ENCODE measurements at regions not wholly inside any gene's neighbourhood (a gene's known extent, or its start where the extent isn't known, plus 50 kb on each side); places are given as distances from the start of the nearest gene placed in this dataset.
A peak's percentile ranks its signal among the peaks of the same experiment; 100 is the strongest.

GRCh38 chr3:46107682-46108081 lies 80.4 kb upstream of the XCR1 start:
- Mint-ChIP-seq H3K4me3 (no peak overlapping the region), H3K36me3 (no peaks in the 10 kb centered on the region), H3K27ac (no peak overlapping the region), H3K27me3 (no peaks in the 10 kb centered on the region), H3K9me3 (no peaks in the 10 kb centered on the region), H3K4me1 (peaks cover 14 to 39% (median 39%) of the 10 kb centered on the region in 3 donors)
- ATAC-seq (ENCODE audit: low read depth in 2 of 2) (no peak), DNase-seq (no peak)

- H3K27ac Mint-ChIP-seq, result no peak overlapping the region
Measured at GRCh38 chr3:46105306-46105919, 78.1 kb upstream of the XCR1 start.

GRCh38 chr3:46104706-46105105 lies 77.4 kb upstream of the XCR1 start:
- H3K27me3 Mint-ChIP-seq, result no peaks in the 10 kb centered on the region
- peak overlapping the region in 1 of 8 donors; percentile 67 for H3K4me3 Mint-ChIP-seq
- DNase-seq, result no peak
- ATAC-seq (ENCODE audit: low read depth in 2 of 2), result no peak
- H3K9me3 Mint-ChIP-seq, result no peaks in the 10 kb centered on the region
- peaks cover 20 to 46% (median 33%) of the 10 kb centered on the region in 3 donors for H3K4me1 Mint-ChIP-seq
- no peaks in the 10 kb centered on the region for H3K36me3 Mint-ChIP-seq
- peak overlapping the region in 3 of 6 donors; percentile 26 to 87 (median 72) for H3K27ac Mint-ChIP-seq

More at GRCh38 chr3:46105306-46105919, 78.1 kb upstream of the XCR1 start:
- no peaks in the 10 kb centered on the region for H3K36me3 Mint-ChIP-seq
- H3K4me3 Mint-ChIP-seq, result peak overlapping the region in 2 of 8 donors; percentile 15 to 67
- no peak for DNase-seq
- ATAC-seq (ENCODE audit: low read depth in 2 of 2), result peak; percentile 52 to 62
- H3K4me1 Mint-ChIP-seq, result peaks cover 17 to 45% (median 34%) of the 10 kb centered on the region in 3 donors
- H3K9me3 Mint-ChIP-seq, result no peaks in the 10 kb centered on the region
- H3K27me3 Mint-ChIP-seq, result no peaks in the 10 kb centered on the region

- Mint-ChIP-seq H3K4me1 (peaks cover 34 to 53% (median 40%) of the 10 kb centered on the region in 3 donors), H3K27me3 (no peaks in the 10 kb centered on the region), H3K4me3 (no peak overlapping the region), H3K9me3 (no peaks in the 10 kb centered on the region), H3K27ac (no peak overlapping the region), H3K36me3 (no peaks in the 10 kb centered on the region)
- no peak for DNase-seq
- ATAC-seq (ENCODE audit: low read depth in 2 of 2), result no peak
Measured at GRCh38 chr3:46102780-46103130, 75.5 kb upstream of the XCR1 start.

GRCh38 chr3:46102059-46102779 lies 74.9 kb upstream of the XCR1 start:
- Mint-ChIP-seq H3K9me3 (no peaks in the 10 kb centered on the region), H3K36me3 (no peaks in the 10 kb centered on the region), H3K4me3 (peak overlapping the region in 1 of 8 donors; percentile 13), H3K4me1 (peaks cover 37 to 54% (median 46%) of the 10 kb centered on the region in 3 donors), H3K27ac (no peak overlapping the region), H3K27me3 (no peaks in the 10 kb centered on the region)
- DNase-seq (no peak), ATAC-seq (ENCODE audit: low read depth in 2 of 2) (no peak)

GRCh38 chr3:46100812-46101211 lies 73.5 kb upstream of the XCR1 start:
- ATAC-seq (ENCODE audit: low read depth in 2 of 2), result no peak
- H3K4me1 Mint-ChIP-seq, result peaks cover 48 to 65% (median 57%) of the 10 kb centered on the region in 3 donors
- no peak overlapping the region for H3K4me3 Mint-ChIP-seq
- H3K27ac Mint-ChIP-seq, result no peak overlapping the region
- no peak for DNase-seq
- H3K9me3 Mint-ChIP-seq, result no peaks in the 10 kb centered on the region
- H3K27me3 Mint-ChIP-seq, result no peaks in the 10 kb centered on the region
- no peaks in the 10 kb centered on the region for H3K36me3 Mint-ChIP-seq

GRCh38 chr3:46098319-46098761 lies 71.1 kb upstream of the XCR1 start:
- no peak for ATAC-seq (ENCODE audit: low read depth in 2 of 2)

GRCh38 chr3:46097691-46098241 lies 70.5 kb upstream of the XCR1 start:
- peaks cover 0 to 6% (median 0%) of the 10 kb centered on the region in 7 donors for H3K9me3 Mint-ChIP-seq
- DNase-seq (no peak), ATAC-seq (ENCODE audit: low read depth in 2 of 2) (no peak)
- no peaks in the 10 kb centered on the region for H3K27me3 Mint-ChIP-seq
- H3K27ac Mint-ChIP-seq, result peak overlapping the region; percentile 52 to 89 (median 76)
- H3K4me1 Mint-ChIP-seq, result peaks cover 52 to 78% (median 67%) of the 10 kb centered on the region in 3 donors
- H3K4me3 Mint-ChIP-seq, result peak overlapping the region in 7 of 8 donors; percentile 70 to 76 (median 72)
- H3K36me3 Mint-ChIP-seq, result no peaks in the 10 kb centered on the region

More at GRCh38 chr3:46098319-46098761, 71.1 kb upstream of the XCR1 start:
- peak overlapping the region in 5 of 6 donors; percentile 52 to 89 (median 83) for H3K27ac Mint-ChIP-seq
- H3K27me3 Mint-ChIP-seq, result no peaks in the 10 kb centered on the region
- peaks cover 0 to 5% (median 0%) of the 10 kb centered on the region in 7 donors for H3K9me3 Mint-ChIP-seq
- H3K36me3 Mint-ChIP-seq, result no peaks in the 10 kb centered on the region
- peak overlapping the region; percentile 10 to 76 (median 72) for H3K4me3 Mint-ChIP-seq
- no peak for DNase-seq
- peaks cover 46 to 72% (median 61%) of the 10 kb centered on the region in 3 donors for H3K4me1 Mint-ChIP-seq

GRCh38 chr3:46096781-46097180 lies 69.5 kb upstream of the XCR1 start:
- no peak for DNase-seq
- Mint-ChIP-seq H3K36me3 (no peaks in the 10 kb centered on the region), H3K27ac (peak overlapping the region in 4 of 6 donors; percentile 19 to 89 (median 86)), H3K4me3 (peak overlapping the region in 3 of 8 donors; percentile 26 to 56 (median 31)), H3K27me3 (no peaks in the 10 kb centered on the region), H3K4me1 (peaks cover 62 to 88% (median 77%) of the 10 kb centered on the region in 3 donors), H3K9me3 (peaks cover 0 to 6% (median 0%) of the 10 kb centered on the region in 7 donors)
- no peak for ATAC-seq (ENCODE audit: low read depth in 2 of 2)

- no peak for DNase-seq
- H3K27ac Mint-ChIP-seq, result peak overlapping the region; percentile 15 to 95 (median 86)
Measured at GRCh38 chr3:46096336-46096735, 69.1 kb upstream of the XCR1 start.

GRCh38 chr3:46095307-46095706 lies 68.0 kb upstream of the XCR1 start:
- Mint-ChIP-seq H3K9me3 (peaks cover 0 to 6% (median 0%) of the 10 kb centered on the region in 7 donors), H3K4me3 (peak overlapping the region; percentile 10 to 73 (median 49)), H3K4me1 (peaks cover 63 to 91% (median 79%) of the 10 kb centered on the region in 3 donors), H3K36me3 (no peaks in the 10 kb centered on the region), H3K27ac (peak overlapping the region; percentile 88 to 97 (median 94)), H3K27me3 (no peaks in the 10 kb centered on the region)
- ATAC-seq (ENCODE audit: low read depth in 2 of 2) (peak; percentile 92 to 93), DNase-seq (peak; percentile 82)

More at GRCh38 chr3:46096336-46096735, 69.1 kb upstream of the XCR1 start:
- peak overlapping the region in 4 of 8 donors; percentile 9 to 56 (median 28) for H3K4me3 Mint-ChIP-seq
- H3K27me3 Mint-ChIP-seq, result no peaks in the 10 kb centered on the region
- no peaks in the 10 kb centered on the region for H3K36me3 Mint-ChIP-seq
- H3K4me1 Mint-ChIP-seq, result peaks cover 66 to 91% (median 80%) of the 10 kb centered on the region in 3 donors
- peaks cover 0 to 6% (median 0%) of the 10 kb centered on the region in 7 donors for H3K9me3 Mint-ChIP-seq
- ATAC-seq (ENCODE audit: low read depth in 2 of 2), result no peak

GRCh38 chr3:46094506-46094905 lies 67.2 kb upstream of the XCR1 start:
- no peaks in the 10 kb centered on the region for H3K36me3 Mint-ChIP-seq
- no peaks in the 10 kb centered on the region for H3K27me3 Mint-ChIP-seq
- H3K4me1 Mint-ChIP-seq, result peaks cover 62 to 95% (median 82%) of the 10 kb centered on the region in 3 donors
- DNase-seq (no peak), ATAC-seq (ENCODE audit: low read depth in 2 of 2) (no peak)
- peaks cover 0 to 6% (median 0%) of the 10 kb centered on the region in 7 donors for H3K9me3 Mint-ChIP-seq
- H3K27ac Mint-ChIP-seq, result peak overlapping the region in 5 of 6 donors; percentile 81 to 97 (median 89)
- peak overlapping the region in 3 of 8 donors; percentile 13 to 68 (median 20) for H3K4me3 Mint-ChIP-seq

- ATAC-seq (ENCODE audit: low read depth in 2 of 2), result no peak
- peaks cover 63 to 95% (median 83%) of the 10 kb centered on the region in 3 donors for H3K4me1 Mint-ChIP-seq
- peaks cover 0 to 6% (median 0%) of the 10 kb centered on the region in 7 donors for H3K9me3 Mint-ChIP-seq
- H3K27me3 Mint-ChIP-seq, result no peaks in the 10 kb centered on the region
- no peak for DNase-seq
- peak overlapping the region in 3 of 8 donors; percentile 13 to 63 (median 57) for H3K4me3 Mint-ChIP-seq
- peak overlapping the region; percentile 9 to 92 (median 78) for H3K27ac Mint-ChIP-seq
- H3K36me3 Mint-ChIP-seq, result no peaks in the 10 kb centered on the region
Measured at GRCh38 chr3:46093966-46094365, 66.7 kb upstream of the XCR1 start.
